Neural cell (in vitro differentiated cells): ENCODE measurements at regions not wholly inside any gene's neighbourhood (a gene's known extent, or its start where the extent isn't known, plus 50 kb on each side); places are given as distances from the start of the nearest gene placed in this dataset.

Experiments
- H2AFZ ChIP-seq: fragments of 200-600, 300-800 bp; sonication (generic), shearing (Covaris generic); 2 replicates; pipeline ENCODE4 v1.6.0; 2014; ENCODE audit warnings: low read depth, mild to moderate bottlenecking, antibody characterized with exemption, low read length, moderate library complexity
- H3F3A ChIP-seq: fragments of 200-600 bp; shearing (Covaris generic); 2 replicates; pipeline ENCODE4 v1.6.1; 2016; ENCODE audit warnings: mild to moderate bottlenecking, moderate library complexity, mixed read lengths, antibody characterized with exemption, low read length; ENCODE audit not compliant: insufficient read depth, poor library complexity, severe bottlenecking
- H3K27ac ChIP-seq: fragments of 200-600, 300-800 bp; sonication (generic), shearing (Covaris generic); 2 replicates; pipeline ENCODE4 v1.5.1; 2014; ENCODE audit warnings: mild to moderate bottlenecking, low read length, moderate library complexity
- H3K27me3 ChIP-seq: fragments of 300-800, 200-600 bp; sonication (generic), shearing (Covaris generic); 2 replicates; pipeline ENCODE4 v1.6.0; 2014; ENCODE audit warnings: mild to moderate bottlenecking, low read depth, low read length, moderate library complexity; ENCODE audit not compliant: insufficient read depth
- H3K36me3 ChIP-seq: fragments of 300-800, 200-600 bp; sonication (generic), shearing (Covaris generic); 2 replicates; pipeline ENCODE4 v1.5.1; 2014; ENCODE audit warnings: mild to moderate bottlenecking, antibody characterized with exemption, low read length, moderate library complexity; ENCODE audit not compliant: insufficient read depth
- H3K4me2 ChIP-seq: fragments of 300-800, 200-600 bp; sonication (generic), shearing (Covaris generic); 2 replicates; pipeline ENCODE4 v1.6.0; 2014; ENCODE audit warnings: mild to moderate bottlenecking, low read length
- H3K4me3 ChIP-seq: fragments of 300-800, 200-600 bp; sonication (generic), shearing (Covaris generic); 2 replicates; pipeline ENCODE4 v1.5.1; 2014; ENCODE audit warnings: mild to moderate bottlenecking, low read length, moderate library complexity
- H3K79me2 ChIP-seq: fragments of 200-600 bp; shearing (Covaris generic); replicated peaks from 2 replicates; pipeline ENCODE4 v1.6.0; 2014; ENCODE audit warnings: mild to moderate bottlenecking, low read length, moderate library complexity; ENCODE audit not compliant: insufficient read depth
- H3K9ac ChIP-seq: fragments of 300-800, 200-600 bp; sonication (generic), shearing (Covaris generic); 2 replicates; pipeline ENCODE4 v1.6.1; 2016; ENCODE audit warnings: mild to moderate bottlenecking, low read length, mixed read lengths
- H3K9me2 ChIP-seq: fragments of 200-600 bp; shearing (Covaris generic); 2 replicates; pipeline ENCODE4 v1.6.1; 2016; ENCODE audit warnings: mild to moderate bottlenecking, low read length, mixed read lengths; ENCODE audit not compliant: insufficient read depth
- H3K9me3 ChIP-seq: fragments of 200-600, 300-800 bp; sonication (generic), shearing (Covaris generic); 2 replicates; pipeline ENCODE4 v1.6.1; 2016; ENCODE audit warnings: mild to moderate bottlenecking, mixed run types, low read length, moderate library complexity, mixed read lengths
- H4K20me1 ChIP-seq: fragments of 200-600 bp; shearing (Covaris generic); 2 replicates; pipeline ENCODE4 v1.6.1; 2016; ENCODE audit warnings: mild to moderate bottlenecking, mixed run types; ENCODE audit not compliant: insufficient read depth
- EP300 ChIP-seq: fragments of 450-650 bp; conservative IDR thresholded peaks from 2 replicates; pipeline ENCODE4 v1.6.1; 2014; ENCODE audit warnings: antibody characterized with exemption, mild to moderate bottlenecking, moderate library complexity; ENCODE audit not compliant: poor library complexity, severe bottlenecking
- EZH2 ChIP-seq: fragments of 200-600, 300-800 bp; shearing (Covaris generic), sonication (generic); IDR thresholded peaks from 2 replicates; pipeline ENCODE4 v1.6.1; 2014; ENCODE audit warnings: antibody characterized with exemption, low read length, borderline replicate concordance, mild to moderate bottlenecking; ENCODE audit not compliant: insufficient read depth, poor library complexity, severe bottlenecking
- MXI1 ChIP-seq: fragments of 450-650 bp; conservative IDR thresholded peaks from 2 replicates; pipeline ENCODE4 v1.6.1; 2014; ENCODE audit warnings: antibody characterized with exemption, mild to moderate bottlenecking; ENCODE audit not compliant: poor library complexity, severe bottlenecking
- POLR2AphosphoS5 ChIP-seq: IDR thresholded peaks from 2 replicates; pipeline ENCODE4 v1.6.1; 2012
- RAD21 ChIP-seq: fragments of 450-650 bp; conservative IDR thresholded peaks from 2 replicates; pipeline ENCODE4 v1.6.1; 2014; ENCODE audit warnings: antibody characterized with exemption, mild to moderate bottlenecking, moderate library complexity
- SMC3 ChIP-seq: fragments of 450-650 bp; conservative IDR thresholded peaks from 2 replicates; pipeline ENCODE4 v1.6.1; 2014; ENCODE audit warnings: antibody characterized with exemption, mild to moderate bottlenecking, moderate library complexity; ENCODE audit not compliant: poor library complexity
- TAF1 ChIP-seq: IDR thresholded peaks from 2 replicates; pipeline ENCODE4 v1.6.1; 2012; ENCODE audit warnings: low read depth
- TF ChIP-seq, protein P1 (sequence below): fragments of 450-650 bp; IDR thresholded peaks from 2 replicates; pipeline ENCODE4 v1.5.1; 2014; ENCODE audit warnings: antibody characterized with exemption, mild to moderate bottlenecking, moderate library complexity; ENCODE audit not compliant: poor library complexity, severe bottlenecking
- TF ChIP-seq, protein P2 (sequence below): IDR thresholded peaks from 2 replicates; pipeline ENCODE4 v1.6.1; 2012; ENCODE audit warnings: borderline replicate concordance

DNA sequence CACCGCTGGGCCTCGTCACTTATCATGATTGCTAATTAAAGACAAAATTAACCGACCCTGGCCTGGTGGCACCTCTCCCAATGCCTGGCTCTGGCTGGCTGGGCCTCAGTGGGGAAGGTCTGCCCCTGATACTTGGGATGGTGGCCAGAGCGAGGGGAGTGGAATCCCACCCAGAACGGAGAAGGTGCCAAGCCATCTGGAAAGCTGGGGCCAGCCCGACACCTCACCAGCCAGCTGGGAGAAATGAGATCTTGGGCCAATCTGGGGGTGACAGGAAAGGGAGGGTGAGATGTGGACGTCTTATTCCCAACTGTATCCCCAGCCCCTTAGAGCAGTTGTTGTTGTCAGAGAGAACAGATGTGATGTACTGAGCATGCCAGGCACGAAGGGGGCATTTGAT, 215.0 kb upstream of the PWP1 start:
- Histone ChIP-seq H3K27ac (no peak overlapping the region), H3K4me2 (no peak overlapping the region), H3K27me3 (no peaks in the 10 kb centered on the region), H3K9ac (no peak overlapping the region), H3K9me2 (no peaks in the 10 kb centered on the region), H3F3A (no peaks in the 10 kb centered on the region), H3K9me3 (no peaks in the 10 kb centered on the region), H3K4me3 (no peak overlapping the region), H3K79me2 (no peaks in the 10 kb centered on the region), H4K20me1 (no peaks in the 10 kb centered on the region), H3K36me3 (no peaks in the 10 kb centered on the region), H2AFZ (no peak overlapping the region)
- TF ChIP-seq TAF1 (no peak), EP300 (no peak), MXI1 (no peak), SMC3 (no peak), POLR2AphosphoS5 (no peak), RAD21 (no peak), EZH2 (no peak)
- TF ChIP-seq, protein P1, sequence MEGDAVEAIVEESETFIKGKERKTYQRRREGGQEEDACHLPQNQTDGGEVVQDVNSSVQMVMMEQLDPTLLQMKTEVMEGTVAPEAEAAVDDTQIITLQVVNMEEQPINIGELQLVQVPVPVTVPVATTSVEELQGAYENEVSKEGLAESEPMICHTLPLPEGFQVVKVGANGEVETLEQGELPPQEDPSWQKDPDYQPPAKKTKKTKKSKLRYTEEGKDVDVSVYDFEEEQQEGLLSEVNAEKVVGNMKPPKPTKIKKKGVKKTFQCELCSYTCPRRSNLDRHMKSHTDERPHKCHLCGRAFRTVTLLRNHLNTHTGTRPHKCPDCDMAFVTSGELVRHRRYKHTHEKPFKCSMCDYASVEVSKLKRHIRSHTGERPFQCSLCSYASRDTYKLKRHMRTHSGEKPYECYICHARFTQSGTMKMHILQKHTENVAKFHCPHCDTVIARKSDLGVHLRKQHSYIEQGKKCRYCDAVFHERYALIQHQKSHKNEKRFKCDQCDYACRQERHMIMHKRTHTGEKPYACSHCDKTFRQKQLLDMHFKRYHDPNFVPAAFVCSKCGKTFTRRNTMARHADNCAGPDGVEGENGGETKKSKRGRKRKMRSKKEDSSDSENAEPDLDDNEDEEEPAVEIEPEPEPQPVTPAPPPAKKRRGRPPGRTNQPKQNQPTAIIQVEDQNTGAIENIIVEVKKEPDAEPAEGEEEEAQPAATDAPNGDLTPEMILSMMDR, result no peak
- TF ChIP-seq, protein P2, sequence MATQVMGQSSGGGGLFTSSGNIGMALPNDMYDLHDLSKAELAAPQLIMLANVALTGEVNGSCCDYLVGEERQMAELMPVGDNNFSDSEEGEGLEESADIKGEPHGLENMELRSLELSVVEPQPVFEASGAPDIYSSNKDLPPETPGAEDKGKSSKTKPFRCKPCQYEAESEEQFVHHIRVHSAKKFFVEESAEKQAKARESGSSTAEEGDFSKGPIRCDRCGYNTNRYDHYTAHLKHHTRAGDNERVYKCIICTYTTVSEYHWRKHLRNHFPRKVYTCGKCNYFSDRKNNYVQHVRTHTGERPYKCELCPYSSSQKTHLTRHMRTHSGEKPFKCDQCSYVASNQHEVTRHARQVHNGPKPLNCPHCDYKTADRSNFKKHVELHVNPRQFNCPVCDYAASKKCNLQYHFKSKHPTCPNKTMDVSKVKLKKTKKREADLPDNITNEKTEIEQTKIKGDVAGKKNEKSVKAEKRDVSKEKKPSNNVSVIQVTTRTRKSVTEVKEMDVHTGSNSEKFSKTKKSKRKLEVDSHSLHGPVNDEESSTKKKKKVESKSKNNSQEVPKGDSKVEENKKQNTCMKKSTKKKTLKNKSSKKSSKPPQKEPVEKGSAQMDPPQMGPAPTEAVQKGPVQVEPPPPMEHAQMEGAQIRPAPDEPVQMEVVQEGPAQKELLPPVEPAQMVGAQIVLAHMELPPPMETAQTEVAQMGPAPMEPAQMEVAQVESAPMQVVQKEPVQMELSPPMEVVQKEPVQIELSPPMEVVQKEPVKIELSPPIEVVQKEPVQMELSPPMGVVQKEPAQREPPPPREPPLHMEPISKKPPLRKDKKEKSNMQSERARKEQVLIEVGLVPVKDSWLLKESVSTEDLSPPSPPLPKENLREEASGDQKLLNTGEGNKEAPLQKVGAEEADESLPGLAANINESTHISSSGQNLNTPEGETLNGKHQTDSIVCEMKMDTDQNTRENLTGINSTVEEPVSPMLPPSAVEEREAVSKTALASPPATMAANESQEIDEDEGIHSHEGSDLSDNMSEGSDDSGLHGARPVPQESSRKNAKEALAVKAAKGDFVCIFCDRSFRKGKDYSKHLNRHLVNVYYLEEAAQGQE, result no peak

DNA sequence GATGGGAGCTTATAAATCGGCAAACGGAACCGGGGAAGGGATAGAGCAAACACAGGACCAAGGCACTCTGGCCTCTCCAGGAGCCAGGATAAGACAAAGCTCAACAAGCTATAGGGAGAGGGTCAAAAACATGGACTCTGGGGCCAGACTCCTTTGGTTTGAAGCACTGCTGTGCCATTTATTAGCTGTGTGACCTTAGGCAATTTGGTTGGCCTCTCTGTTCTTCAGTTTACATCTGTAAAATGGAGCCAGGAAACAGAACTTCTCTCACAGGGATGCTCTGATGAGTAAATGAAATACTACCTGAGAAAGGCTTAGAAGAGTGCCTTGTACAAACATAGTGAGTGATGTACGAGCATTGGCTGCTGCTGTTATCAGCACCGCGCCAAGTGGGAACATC, 213.3 kb upstream of the PWP1 start:
- H3K4me3 ChIP-seq, result no peak overlapping the region
- no peaks in the 10 kb centered on the region for H3K27me3 ChIP-seq
- H3K9ac ChIP-seq, result no peak overlapping the region
- TF ChIP-seq, protein P1, result no peak
- TF ChIP-seq RAD21, result no peak
- TF ChIP-seq, protein P2, result no peak
- no peak for TF ChIP-seq EP300
- TF ChIP-seq TAF1, result no peak
- TF ChIP-seq SMC3, result no peak
- TF ChIP-seq MXI1, result no peak
- TF ChIP-seq POLR2AphosphoS5, result no peak
- no peak for TF ChIP-seq EZH2
- no peaks in the 10 kb centered on the region for H3F3A ChIP-seq
- no peaks in the 10 kb centered on the region for H3K9me2 ChIP-seq
- no peak overlapping the region for H3K27ac ChIP-seq
- H3K79me2 ChIP-seq, result no peaks in the 10 kb centered on the region
- H2AFZ ChIP-seq, result no peak overlapping the region
- H4K20me1 ChIP-seq, result no peaks in the 10 kb centered on the region
- no peaks in the 10 kb centered on the region for H3K36me3 ChIP-seq
- H3K4me2 ChIP-seq, result no peak overlapping the region
- no peaks in the 10 kb centered on the region for H3K9me3 ChIP-seq
